BLaER1 (cell line): ENCODE measurements at regions not wholly inside any gene's neighbourhood (a gene's known extent, or its start where the extent isn't known, plus 50 kb on each side); places are given as distances from the start of the nearest gene placed in this dataset.
"Not testable (repeated sequence)": the region's sequence is repeated elsewhere in the genome, so short reads cannot be mapped to it uniquely, and the experiment has no call there.

ENCODE experiments used
- H3K27ac ChIP-seq: shearing (Covaris generic); formaldehyde crosslinking; 2 replicates; pipeline ENCODE4 v1.8.1; 2022
- H3K27me3 ChIP-seq: shearing (Covaris generic); formaldehyde crosslinking; 2 replicates; pipeline ENCODE4 v1.8.1; 2022
- H3K36me3 ChIP-seq: shearing (Covaris generic); formaldehyde crosslinking; 2 replicates; pipeline ENCODE4 v1.8.1; 2022
- H3K4me1 ChIP-seq: shearing (Covaris generic); formaldehyde crosslinking; 2 replicates; pipeline ENCODE4 v1.8.1; 2022
- H3K4me2 ChIP-seq: shearing (Covaris generic); formaldehyde crosslinking; 2 replicates; pipeline ENCODE4 v1.8.1; 2022
- H3K4me3 ChIP-seq: shearing (Covaris generic); formaldehyde crosslinking; 2 replicates; pipeline ENCODE4 v1.8.1; 2022
- H3K9ac ChIP-seq: shearing (Covaris generic); formaldehyde crosslinking; 2 replicates; pipeline ENCODE4 v1.8.1; 2022
- H3K9me3 ChIP-seq: shearing (Covaris generic); formaldehyde crosslinking; 2 replicates; pipeline ENCODE4 v1.8.1; 2022
- H4K20me1 ChIP-seq: shearing (Covaris generic); formaldehyde crosslinking; 2 replicates; pipeline ENCODE4 v1.8.1; 2022
- Cebpa-rat ChIP-seq: shearing (Covaris generic); IDR thresholded peaks from 2 replicates; pipeline ENCODE4 v1.8.1; 2022

DNA sequence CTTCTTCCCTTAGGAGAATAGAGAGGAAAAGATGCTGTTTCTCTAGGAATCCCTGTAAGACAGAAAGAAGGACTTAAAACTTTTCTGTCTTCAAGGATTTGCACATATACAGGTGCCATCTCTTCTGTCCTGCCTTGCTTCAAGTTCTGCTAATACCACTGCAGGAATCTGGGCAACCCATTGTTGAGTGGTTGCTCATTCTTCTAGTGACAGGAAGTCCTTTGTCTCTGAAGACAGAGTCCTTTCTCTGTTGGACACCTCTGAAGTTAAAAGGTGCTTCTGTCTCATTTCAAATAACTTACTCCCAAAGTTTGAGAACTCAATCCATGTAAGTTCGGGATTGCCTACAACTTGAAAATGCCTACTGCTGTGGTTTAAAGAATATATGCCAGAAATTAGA lies 114.4 kb upstream of the TMTC4 start:
- Histone ChIP-seq H3K9me3 (peaks cover 24% of the 10 kb centered on the region), H3K36me3 (no peaks in the 10 kb centered on the region), H4K20me1 (no peaks in the 10 kb centered on the region), H3K9ac (no peak overlapping the region), H3K27me3 (no peaks in the 10 kb centered on the region), H3K4me3 (no peak overlapping the region), H3K4me1 (peaks cover 11% of the 10 kb centered on the region), H3K4me2 (peak overlapping the region; percentile 18; the same call in 1 of the 2 replicates), H3K27ac (no peak overlapping the region)
- no peak for TF ChIP-seq Cebpa-rat

DNA sequence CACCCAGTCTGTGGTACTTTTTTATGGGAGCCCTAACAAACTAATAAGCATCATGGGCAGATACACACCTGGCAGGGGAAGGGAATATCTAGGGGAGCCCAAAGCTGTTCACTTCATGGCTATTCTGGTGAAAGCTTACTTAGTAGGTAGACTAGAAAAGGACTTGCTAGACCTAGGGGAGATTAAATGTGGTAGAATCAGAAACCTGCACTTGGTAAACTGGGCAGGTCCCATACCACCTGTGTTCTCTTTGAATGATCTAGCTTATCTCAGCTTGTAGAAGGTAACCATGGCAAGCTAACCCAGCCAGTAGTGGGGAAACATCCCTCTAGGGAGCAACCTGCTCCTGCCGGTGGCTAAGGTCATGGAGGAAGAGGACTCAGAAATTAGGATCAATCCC lies 113.9 kb upstream of the TMTC4 start:
- no peak overlapping the region for H3K4me2 ChIP-seq
- H3K4me1 ChIP-seq = peaks cover 11% of the 10 kb centered on the region
- no peak for TF ChIP-seq Cebpa-rat
- H3K9ac ChIP-seq = no peak overlapping the region
- no peak overlapping the region for H3K4me3 ChIP-seq
- no peaks in the 10 kb centered on the region for H4K20me1 ChIP-seq
- peaks cover 20% of the 10 kb centered on the region for H3K9me3 ChIP-seq
- H3K27me3 ChIP-seq = no peaks in the 10 kb centered on the region
- H3K36me3 ChIP-seq = no peaks in the 10 kb centered on the region
- H3K27ac ChIP-seq = no peak overlapping the region

DNA sequence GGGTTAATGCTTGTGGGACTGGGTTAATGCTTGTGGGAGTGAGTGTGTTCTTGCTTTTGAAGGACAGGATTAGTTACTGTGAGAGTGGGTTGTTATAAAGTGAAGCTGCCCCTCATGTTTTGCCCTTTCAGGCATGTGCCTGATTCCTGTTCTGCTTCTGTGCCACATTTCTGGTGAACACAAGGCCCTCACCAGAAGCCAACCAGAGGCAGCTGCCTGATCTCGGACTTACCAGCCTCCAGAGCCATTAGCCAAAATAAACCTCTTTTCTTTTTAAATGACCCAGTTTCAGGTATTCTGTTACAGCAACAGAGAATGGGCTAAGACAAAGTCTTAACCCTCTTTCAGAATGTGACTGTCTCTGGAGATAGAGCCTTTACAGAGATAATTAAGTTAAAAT lies 113.3 kb upstream of the TMTC4 start:
- H3K4me1 ChIP-seq = peaks cover 11% of the 10 kb centered on the region
- H3K36me3 ChIP-seq = no peaks in the 10 kb centered on the region
- no peak overlapping the region for H3K27ac ChIP-seq
- peaks cover 18% of the 10 kb centered on the region for H3K9me3 ChIP-seq
- no peak for TF ChIP-seq Cebpa-rat
- no peak overlapping the region for H3K9ac ChIP-seq
- no peaks in the 10 kb centered on the region for H3K27me3 ChIP-seq
- H3K4me2 ChIP-seq = no peak overlapping the region
- H4K20me1 ChIP-seq = no peaks in the 10 kb centered on the region
- no peak overlapping the region for H3K4me3 ChIP-seq

DNA sequence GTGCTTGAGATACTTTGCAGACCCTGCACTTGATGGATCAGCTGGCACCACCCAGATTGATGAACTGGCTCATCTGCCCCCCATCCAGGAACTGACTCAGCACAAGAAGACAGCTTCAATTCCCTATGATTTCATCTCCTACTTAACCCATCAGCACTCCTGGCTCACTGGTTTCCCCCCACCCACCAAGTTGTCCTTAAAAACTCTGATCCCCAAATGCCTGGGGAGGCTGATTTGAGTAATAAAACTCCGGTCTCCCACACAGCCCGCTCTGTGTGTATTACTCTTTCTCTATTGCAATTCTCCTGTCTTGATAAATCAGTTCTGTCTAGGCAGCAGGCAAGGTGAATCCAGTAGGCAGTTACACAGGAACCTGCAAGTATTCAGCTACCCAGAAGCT lies 102.1 kb upstream of the TMTC4 start:
- H3K4me3 ChIP-seq, H3K4me2 ChIP-seq, H3K9ac ChIP-seq, H3K9me3 ChIP-seq, H4K20me1 ChIP-seq, H3K36me3 ChIP-seq, H3K27ac ChIP-seq, H3K27me3 ChIP-seq: not testable (repeated sequence)
- H3K4me1 ChIP-seq = peaks cover 10% of the 10 kb centered on the region

DNA sequence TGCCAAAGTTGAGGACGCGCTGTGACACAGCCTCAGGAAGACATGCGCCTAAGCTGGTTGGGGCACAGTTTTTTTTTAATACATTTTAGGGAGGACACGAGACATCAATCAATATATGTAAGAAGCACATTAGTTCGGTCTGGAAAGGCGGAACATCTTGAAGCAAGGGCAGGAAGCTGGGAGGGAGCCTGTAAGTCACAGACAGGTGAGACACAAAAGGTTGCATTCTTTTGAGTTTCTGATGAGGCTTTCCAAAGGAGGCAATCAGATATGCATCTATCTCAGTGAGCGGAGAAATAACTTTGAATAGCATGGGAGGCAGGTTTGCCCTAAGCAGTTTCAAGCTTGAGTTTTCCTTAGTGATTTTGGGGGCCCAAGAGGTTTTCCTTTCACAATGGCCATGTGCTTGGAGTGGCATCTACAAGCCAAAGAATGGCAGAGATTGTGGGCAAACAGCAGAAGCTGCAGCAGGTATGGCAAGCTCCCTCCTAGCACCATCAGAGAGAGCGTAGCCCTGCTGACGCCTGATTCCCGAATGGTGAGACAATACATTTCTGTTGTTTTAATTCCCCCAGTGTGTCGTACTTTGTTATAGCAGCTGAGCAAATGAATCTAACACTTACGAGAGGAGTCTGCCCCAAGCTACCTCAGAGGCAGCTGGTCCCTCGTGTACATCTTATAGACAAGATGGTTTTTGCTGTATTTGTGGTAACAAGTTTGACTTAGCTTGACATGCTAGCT lies 99.5 kb upstream of the TMTC4 start:
- no peak for TF ChIP-seq Cebpa-rat
- H3K4me2 ChIP-seq = no peak overlapping the region
- H3K4me1 ChIP-seq = peaks cover 10% of the 10 kb centered on the region
- 0 out of 2 replicates have a peak, but pooled peaks cover 7% of the 10 kb centered on the region for H3K9me3 ChIP-seq
- no peaks in the 10 kb centered on the region for H3K36me3 ChIP-seq
- no peak overlapping the region for H3K4me3 ChIP-seq
- no peak overlapping the region for H3K27ac ChIP-seq
- H3K27me3 ChIP-seq = no peaks in the 10 kb centered on the region
- no peaks in the 10 kb centered on the region for H4K20me1 ChIP-seq
- no peak overlapping the region for H3K9ac ChIP-seq

DNA sequence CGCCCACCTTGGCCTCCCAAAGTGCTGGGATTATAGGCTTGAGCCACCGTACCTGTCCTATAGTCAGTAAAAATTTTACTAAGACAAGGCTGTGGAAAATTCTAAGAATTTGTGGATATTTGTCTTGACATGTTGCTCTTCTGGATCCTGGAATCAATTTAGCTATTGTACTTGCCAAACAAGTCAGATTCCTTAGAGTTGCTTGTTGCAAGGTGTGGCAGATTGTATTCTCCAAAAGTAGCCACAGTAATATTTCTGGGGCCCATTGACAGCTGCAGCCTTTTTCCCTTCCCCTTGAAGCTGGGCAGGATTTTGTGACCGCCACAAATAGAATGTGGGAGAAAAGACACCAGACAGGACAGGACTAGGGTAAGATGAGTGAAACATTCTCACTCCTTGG lies 98.8 kb upstream of the TMTC4 start:
- Histone ChIP-seq H3K36me3 (no peaks in the 10 kb centered on the region), H3K4me3 (no peak overlapping the region), H3K4me2 (no peak overlapping the region), H3K9me3 (0 out of 2 replicates have a peak, but pooled peaks cover 7% of the 10 kb centered on the region), H3K4me1 (peaks cover 10% of the 10 kb centered on the region), H4K20me1 (no peaks in the 10 kb centered on the region), H3K27me3 (no peaks in the 10 kb centered on the region), H3K27ac (no peak overlapping the region), H3K9ac (no peak overlapping the region)
- no peak for TF ChIP-seq Cebpa-rat

DNA sequence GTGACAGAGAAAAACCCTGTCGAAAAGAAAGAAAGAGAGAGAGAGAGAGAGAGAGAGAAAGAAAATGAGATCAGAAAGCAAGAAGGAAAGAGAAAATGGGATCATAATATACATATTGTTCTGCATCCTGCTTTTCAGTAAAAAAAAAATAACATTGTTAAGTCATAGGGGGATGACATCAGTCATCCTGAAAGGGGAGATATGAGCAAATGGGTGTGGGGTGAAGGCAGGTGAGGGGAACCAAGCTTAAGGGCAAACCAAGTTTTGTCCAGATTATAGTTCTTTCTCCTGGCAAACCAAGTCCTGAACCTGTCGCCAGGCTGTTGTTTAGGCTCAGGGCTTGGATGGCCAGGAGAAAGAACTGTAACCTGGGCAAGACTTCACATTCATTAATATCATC lies 92.6 kb upstream of the TMTC4 start:
- no peak for TF ChIP-seq Cebpa-rat
- Histone ChIP-seq H4K20me1 (no peaks in the 10 kb centered on the region), H3K27me3 (no peaks in the 10 kb centered on the region), H3K9ac (no peak overlapping the region), H3K4me3 (no peak overlapping the region), H3K27ac (no peak overlapping the region), H3K9me3 (peaks cover 11% of the 10 kb centered on the region; the same call in 1 of the 2 replicates), H3K4me2 (no peak overlapping the region), H3K36me3 (no peaks in the 10 kb centered on the region), H3K4me1 (no peaks in the 10 kb centered on the region)

DNA sequence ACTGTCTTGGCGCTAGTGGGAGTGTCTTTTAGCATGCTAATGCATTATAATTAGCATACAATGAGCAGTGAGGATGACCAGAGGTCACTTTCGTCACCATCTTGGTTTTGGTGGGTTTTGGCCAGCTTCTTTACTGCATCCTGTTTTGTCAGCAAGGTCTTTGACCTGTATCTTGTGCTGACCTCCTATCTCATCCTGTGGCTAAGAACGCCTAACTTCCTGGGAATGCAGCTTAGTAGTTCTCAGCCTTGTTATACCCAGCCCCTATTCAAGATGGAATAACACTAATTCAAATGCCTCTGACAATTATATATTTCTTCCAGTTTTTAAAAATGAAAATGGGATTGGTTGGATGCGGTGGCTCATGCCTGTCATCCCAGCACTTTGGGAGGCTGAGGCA lies 92.0 kb upstream of the TMTC4 start:
- H3K9me3 ChIP-seq = peaks cover 12% of the 10 kb centered on the region; the same call in 1 of the 2 replicates
- H3K9ac ChIP-seq, H4K20me1 ChIP-seq, H3K27me3 ChIP-seq, H3K4me3 ChIP-seq, H3K4me2 ChIP-seq, H3K27ac ChIP-seq, H3K4me1 ChIP-seq, H3K36me3 ChIP-seq: not testable (repeated sequence)

DNA sequence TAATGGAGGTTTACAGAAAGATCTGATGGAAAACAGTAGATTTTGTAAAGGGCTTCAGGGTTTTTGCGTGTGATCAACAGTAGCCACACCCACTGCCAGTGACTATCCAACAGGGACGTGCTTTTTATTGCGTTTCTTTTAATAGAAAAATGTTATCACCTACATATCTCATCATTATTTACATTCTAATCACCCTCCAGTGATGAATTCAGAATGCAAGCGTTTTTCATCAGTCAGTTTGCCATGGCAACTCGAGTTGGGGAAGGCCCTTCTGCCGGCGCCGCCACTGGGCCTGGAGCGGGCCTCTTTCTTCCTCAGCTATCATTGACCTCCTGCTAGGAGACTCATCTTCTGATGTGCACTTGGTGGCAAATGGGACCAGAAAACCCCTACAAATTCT lies 90.3 kb upstream of the TMTC4 start:
- Histone ChIP-seq H3K4me3 (no peak overlapping the region), H3K27ac (no peak overlapping the region), H3K4me2 (no peak overlapping the region), H3K36me3 (no peaks in the 10 kb centered on the region), H3K27me3 (no peaks in the 10 kb centered on the region), H3K9ac (no peak overlapping the region), H4K20me1 (no peaks in the 10 kb centered on the region), H3K4me1 (no peaks in the 10 kb centered on the region), H3K9me3 (peaks cover 12% of the 10 kb centered on the region; the same call in 1 of the 2 replicates)
- TF ChIP-seq Cebpa-rat = no peak

DNA sequence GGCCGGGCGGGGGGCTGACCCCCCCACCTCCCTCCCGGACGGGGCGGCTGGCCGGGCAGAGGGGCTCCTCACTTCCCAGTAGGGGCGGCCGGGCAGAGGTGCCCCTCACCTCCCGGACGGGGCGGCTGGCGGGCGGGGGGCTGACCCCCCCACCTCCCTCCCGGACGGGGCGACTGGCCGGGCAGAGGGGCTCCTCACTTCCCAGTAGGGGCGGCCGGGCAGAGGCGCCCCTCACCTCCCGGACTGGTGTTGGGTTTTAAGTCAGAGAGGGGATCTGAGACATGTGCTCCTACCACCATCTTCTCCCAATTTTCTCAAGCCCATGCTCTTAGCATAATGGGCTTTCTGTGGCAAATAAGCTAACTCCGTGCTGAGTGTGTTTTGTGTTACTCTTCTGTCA lies 87.5 kb upstream of the TMTC4 start:
- not testable (repeated sequence) for H3K4me2 ChIP-seq, H3K27me3 ChIP-seq, H3K27ac ChIP-seq, H3K36me3 ChIP-seq, H3K4me1 ChIP-seq, H3K4me3 ChIP-seq, H3K9ac ChIP-seq, H4K20me1 ChIP-seq
- peaks cover 12% of the 10 kb centered on the region; the same call in 1 of the 2 replicates for H3K9me3 ChIP-seq

DNA sequence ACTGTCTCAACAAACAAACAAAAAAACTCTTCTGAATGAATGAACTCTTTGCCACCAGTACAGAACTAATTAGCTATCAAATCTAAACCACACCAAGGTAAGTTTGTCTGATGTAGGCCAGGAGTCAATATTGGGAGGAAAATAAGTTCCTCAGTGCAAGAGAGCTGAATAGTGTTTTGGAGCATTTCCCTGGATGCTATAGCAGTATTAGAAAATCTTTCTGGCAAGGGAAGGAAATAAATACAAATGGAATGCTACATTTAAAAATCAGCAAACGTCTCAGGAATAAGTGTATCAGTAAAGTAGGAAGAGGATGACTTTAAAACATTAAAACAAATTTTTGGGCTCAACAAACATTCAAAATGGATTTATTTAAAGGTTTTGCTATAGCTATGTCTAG lies 81.3 kb upstream of the TMTC4 start:
- no peak for TF ChIP-seq Cebpa-rat
- H3K4me1 ChIP-seq = no peaks in the 10 kb centered on the region
- no peaks in the 10 kb centered on the region for H3K27me3 ChIP-seq
- H3K36me3 ChIP-seq = no peaks in the 10 kb centered on the region
- no peaks in the 10 kb centered on the region for H4K20me1 ChIP-seq
- H3K9ac ChIP-seq = no peak overlapping the region
- H3K27ac ChIP-seq = no peak overlapping the region
- no peak overlapping the region for H3K4me3 ChIP-seq
- H3K9me3 ChIP-seq = no peaks in the 10 kb centered on the region
- H3K4me2 ChIP-seq = no peak overlapping the region
